ENCODE measurements at regions not wholly inside any gene's neighbourhood (a gene's known extent, or its start where the extent isn't known, plus 50 kb on each side); places are given as distances from the start of the nearest gene placed in this dataset.

- intact Hi-C loops (cut with micrococcal nuclease): no loop called here
- Mint-ChIP-seq H3K27ac (no peak overlapping the region), H3K36me3 (no peaks in the 10 kb centered on the region), H3K4me3 (no peak overlapping the region), H3K4me1 (no peaks in the 10 kb centered on the region), H3K27me3 (ENCODE audit: low read depth in 2 of 2) (no peaks in the 10 kb centered on the region), H3K9me3 (peaks cover 0 to 4% of the 10 kb centered on the region in 2 donors)
- ATAC-seq (peak in 1 of 3 donors; percentile 35), DNase-seq (no peak)
- H3K27me3 ChIP-seq (ENCODE audit: control insufficient read depth, insufficient read depth, low read length): no peaks in the 10 kb centered on the region
- H3K9me3 ChIP-seq (ENCODE audit: control insufficient read depth, insufficient read depth, low read length): no peaks in the 10 kb centered on the region
- no peak for TF ChIP-seq CTCF (IDR thresholded peaks at IDR 0.05)
- H3K4me1 ChIP-seq (ENCODE audit: control insufficient read depth, insufficient read depth, low read length): no peaks in the 10 kb centered on the region
- H3K27ac ChIP-seq (ENCODE audit: low read length): no peak overlapping the region
- 35% methylated on average over 2 of the region's 2 CpGs for WGBS (ENCODE audit: insufficient coverage)
- H3K4me3 ChIP-seq (ENCODE audit: low read length): no peak overlapping the region
- H3K36me3 ChIP-seq (ENCODE audit: control insufficient read depth, insufficient read depth, low read length): no peaks in the 10 kb centered on the region
Measured at GRCh38 chr13:91144054-91144453, 203.4 kb upstream of the MIR17HG start.

- DNase-seq (no peak), ATAC-seq (no peak)
- Histone ChIP-seq H3K27ac (ENCODE audit: low read length) (no peak overlapping the region), H3K4me1 (ENCODE audit: control insufficient read depth, insufficient read depth, low read length) (no peaks in the 10 kb centered on the region), H3K36me3 (ENCODE audit: control insufficient read depth, insufficient read depth, low read length) (no peaks in the 10 kb centered on the region), H3K27me3 (ENCODE audit: control insufficient read depth, insufficient read depth, low read length) (no peaks in the 10 kb centered on the region), H3K9me3 (ENCODE audit: control insufficient read depth, insufficient read depth, low read length) (no peaks in the 10 kb centered on the region), H3K4me3 (ENCODE audit: low read length) (no peak overlapping the region)
- WGBS (ENCODE audit: insufficient coverage): no CpG with 5 or more reads among the region's 2 CpGs
- Mint-ChIP-seq H3K27me3 (ENCODE audit: low read depth in 2 of 2) (no peaks in the 10 kb centered on the region), H3K27ac (no peak overlapping the region), H3K9me3 (peaks cover 0 to 4% of the 10 kb centered on the region in 2 donors), H3K36me3 (no peaks in the 10 kb centered on the region), H3K4me3 (no peak overlapping the region), H3K4me1 (no peaks in the 10 kb centered on the region)
- intact Hi-C loops (cut with micrococcal nuclease): no loop called here
- TF ChIP-seq CTCF (IDR thresholded peaks at IDR 0.05): no peak
Measured at GRCh38 chr13:91144486-91144885, 203.0 kb upstream of the MIR17HG start.

- Mint-ChIP-seq H3K4me1 (no peaks in the 10 kb centered on the region), H3K27ac (no peak overlapping the region), H3K4me3 (no peak overlapping the region), H3K36me3 (no peaks in the 10 kb centered on the region), H3K9me3 (peaks cover 0 to 6% of the 10 kb centered on the region in 2 donors), H3K27me3 (ENCODE audit: low read depth in 2 of 2) (no peaks in the 10 kb centered on the region)
- no peak overlapping the region for H3K4me3 ChIP-seq (ENCODE audit: low read length)
- WGBS (ENCODE audit: insufficient coverage): 92% methylated on average over 2 of the region's 2 CpGs
- H3K27ac ChIP-seq (ENCODE audit: low read length): no peak overlapping the region
- ATAC-seq (no peak), DNase-seq (no peak)
- no peak for TF ChIP-seq CTCF (IDR thresholded peaks at IDR 0.05)
- H3K4me1 ChIP-seq (ENCODE audit: control insufficient read depth, insufficient read depth, low read length): no peaks in the 10 kb centered on the region
- no peaks in the 10 kb centered on the region for H3K36me3 ChIP-seq (ENCODE audit: control insufficient read depth, insufficient read depth, low read length)
- intact Hi-C loops (cut with micrococcal nuclease): no loop called here
- H3K27me3 ChIP-seq (ENCODE audit: control insufficient read depth, insufficient read depth, low read length): no peaks in the 10 kb centered on the region
- no peaks in the 10 kb centered on the region for H3K9me3 ChIP-seq (ENCODE audit: control insufficient read depth, insufficient read depth, low read length)
Measured at GRCh38 chr13:91145571-91146205, 201.8 kb upstream of the MIR17HG start.

GRCh38 chr13:91146601-91147000 is 200.9 kb upstream of the MIR17HG start:
- Histone ChIP-seq H3K9me3 (ENCODE audit: control insufficient read depth, insufficient read depth, low read length) (no peaks in the 10 kb centered on the region), H3K36me3 (ENCODE audit: control insufficient read depth, insufficient read depth, low read length) (no peaks in the 10 kb centered on the region), H3K4me1 (ENCODE audit: control insufficient read depth, insufficient read depth, low read length) (no peaks in the 10 kb centered on the region), H3K27me3 (ENCODE audit: control insufficient read depth, insufficient read depth, low read length) (no peaks in the 10 kb centered on the region), H3K4me3 (ENCODE audit: low read length) (no peak overlapping the region), H3K27ac (ENCODE audit: low read length) (no peak overlapping the region)
- no peak for TF ChIP-seq CTCF (IDR thresholded peaks at IDR 0.05)
- DNase-seq (no peak), ATAC-seq (no peak)
- H3K36me3 Mint-ChIP-seq: no peaks in the 10 kb centered on the region
- H3K4me3 Mint-ChIP-seq: no peak overlapping the region
- no peak overlapping the region for H3K27ac Mint-ChIP-seq
- H3K4me1 Mint-ChIP-seq: no peaks in the 10 kb centered on the region
- H3K9me3 Mint-ChIP-seq: peaks cover 0 to 6% of the 10 kb centered on the region in 2 donors
- intact Hi-C loops (cut with micrococcal nuclease): no loop called here
- WGBS (ENCODE audit: insufficient coverage): 86% methylated on average over 1 of the region's 2 CpGs
- H3K27me3 Mint-ChIP-seq (ENCODE audit: low read depth in 2 of 2): no peaks in the 10 kb centered on the region
